Activated naive CD8-positive, alpha-beta T cell (primary cell): ENCODE measurements at regions not wholly inside any gene's neighbourhood (a gene's known extent, or its start where the extent isn't known, plus 50 kb on each side); places are given as distances from the start of the nearest gene placed in this dataset.
"Not testable (repeated sequence)": the region's sequence is repeated elsewhere in the genome, so short reads cannot be mapped to it uniquely, and the experiment has no call there.

ENCODE experiments used
- H3K27ac Mint-ChIP-seq: one replicate; pipeline ENCODE4 v1.8.0; 2021; ENCODE audit warnings: mixed read lengths
- H3K27me3 Mint-ChIP-seq: one replicate; pipeline ENCODE4 v1.8.0; 2021; ENCODE audit warnings: mixed read lengths
- H3K36me3 Mint-ChIP-seq: one replicate; pipeline ENCODE4 v1.8.0; 2021; ENCODE audit warnings: mixed read lengths
- H3K4me1 Mint-ChIP-seq: one replicate; pipeline ENCODE4 v1.8.0; 2021; ENCODE audit warnings: low read depth, mixed read lengths
- H3K4me3 Mint-ChIP-seq: one replicate; pipeline ENCODE4 v1.8.0; 2021; ENCODE audit warnings: mild to moderate bottlenecking, mixed read lengths
- H3K9me3 Mint-ChIP-seq: one replicate; pipeline ENCODE4 v1.8.0; 2021; ENCODE audit warnings: low read depth, mixed read lengths

DNA sequence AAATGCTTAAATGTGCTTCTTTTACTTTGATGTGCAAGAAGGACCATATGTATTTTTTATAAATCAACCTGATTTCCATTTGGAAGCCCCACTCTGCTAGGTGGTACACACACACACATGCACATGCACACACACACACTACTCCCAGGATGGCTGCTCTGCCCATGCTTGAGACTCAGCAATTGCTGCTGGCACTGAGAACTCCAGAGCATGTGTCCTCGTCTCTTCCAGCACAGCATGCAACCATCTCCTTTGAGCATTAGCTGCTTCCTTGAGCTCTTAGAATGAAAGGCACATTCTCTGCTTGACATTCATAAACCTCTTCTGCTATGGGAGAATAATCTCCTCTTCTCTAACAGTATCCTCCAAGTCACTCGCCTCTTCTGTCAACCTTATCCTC lies 115.9 kb downstream of the FEM1C start:
- H3K27me3 Mint-ChIP-seq = peaks cover 1% of the 10 kb centered on the region
- no peak overlapping the region for H3K4me3 Mint-ChIP-seq
- H3K9me3 Mint-ChIP-seq = no peaks in the 10 kb centered on the region
- no peaks in the 10 kb centered on the region for H3K4me1 Mint-ChIP-seq
- no peak overlapping the region for H3K27ac Mint-ChIP-seq
- no peaks in the 10 kb centered on the region for H3K36me3 Mint-ChIP-seq

DNA sequence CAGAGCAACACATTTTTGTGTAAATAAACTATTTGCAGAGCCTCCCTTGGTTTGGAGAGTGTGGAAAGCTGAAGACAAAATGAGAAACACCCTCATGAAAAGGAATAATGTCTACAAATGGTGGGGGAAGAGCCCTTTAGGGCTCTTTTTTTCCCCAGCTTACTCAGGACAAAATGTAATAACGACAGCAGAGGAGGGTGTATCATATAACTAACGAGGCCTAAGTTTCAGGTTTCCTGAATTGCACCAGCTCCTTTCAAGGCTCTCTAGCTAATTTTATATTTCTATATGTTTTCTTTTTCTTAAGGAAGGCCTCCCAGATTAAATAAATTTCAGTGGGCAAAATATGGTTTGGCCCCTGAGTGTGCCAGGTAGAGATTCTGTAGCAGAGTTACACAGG lies 116.3 kb downstream of the FEM1C start:
- H3K27me3 Mint-ChIP-seq = peaks cover 1% of the 10 kb centered on the region
- no peak overlapping the region for H3K27ac Mint-ChIP-seq
- H3K36me3 Mint-ChIP-seq = no peaks in the 10 kb centered on the region
- H3K4me1 Mint-ChIP-seq = no peaks in the 10 kb centered on the region
- H3K9me3 Mint-ChIP-seq = no peaks in the 10 kb centered on the region
- H3K4me3 Mint-ChIP-seq = no peak overlapping the region

- Mint-ChIP-seq H3K4me3 (no peak overlapping the region), H3K9me3 (no peaks in the 10 kb centered on the region), H3K27me3 (peaks cover 4% of the 10 kb centered on the region), H3K36me3 (no peaks in the 10 kb centered on the region), H3K27ac (no peak overlapping the region), H3K4me1 (no peaks in the 10 kb centered on the region)
Observed at GRCh38 chr5:115424446-115424845, 120.1 kb downstream of the FEM1C start.

DNA sequence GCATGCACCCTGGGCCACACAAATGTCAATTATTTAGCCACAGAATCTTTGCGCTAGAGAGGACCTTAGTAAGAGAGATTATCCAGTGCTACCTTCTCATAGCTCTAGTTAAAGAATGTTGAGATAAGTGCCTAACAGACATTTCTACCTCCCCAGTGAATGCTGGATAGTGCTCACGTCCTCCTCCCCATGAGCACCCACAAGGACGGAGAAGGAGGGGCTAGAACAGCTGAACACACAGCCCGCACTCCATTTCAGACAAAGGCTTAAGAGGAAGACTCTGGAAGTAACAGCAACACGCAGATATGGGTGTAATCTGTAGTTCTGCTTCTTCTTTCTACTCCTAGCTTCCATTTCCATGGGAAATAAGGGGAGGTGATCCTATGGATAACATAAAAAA lies 120.5 kb downstream of the FEM1C start:
- no peak overlapping the region for H3K4me3 Mint-ChIP-seq
- H3K4me1 Mint-ChIP-seq = no peaks in the 10 kb centered on the region
- H3K27me3 Mint-ChIP-seq = peaks cover 4% of the 10 kb centered on the region
- no peaks in the 10 kb centered on the region for H3K9me3 Mint-ChIP-seq
- H3K27ac Mint-ChIP-seq = no peak overlapping the region
- no peaks in the 10 kb centered on the region for H3K36me3 Mint-ChIP-seq

DNA sequence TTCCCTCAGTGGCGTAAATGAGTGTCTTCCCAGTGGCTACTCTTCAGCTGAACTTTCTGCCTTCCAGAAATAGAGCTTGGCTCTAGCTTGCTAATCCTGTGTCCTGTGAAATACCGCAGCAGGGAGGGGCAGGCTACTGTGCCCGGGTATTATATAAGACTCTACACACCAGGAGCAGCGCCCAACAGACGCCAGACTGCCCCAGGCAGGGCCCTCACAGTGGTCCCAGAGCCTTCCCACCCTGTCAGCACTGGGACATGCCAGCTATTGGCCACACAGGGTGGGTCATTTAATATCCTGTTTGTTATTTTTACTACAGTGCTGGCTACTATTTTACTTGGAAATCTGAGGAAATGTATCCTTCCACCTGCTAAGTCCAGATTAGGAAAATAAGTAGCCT lies 121.0 kb downstream of the FEM1C start:
- H3K4me1 Mint-ChIP-seq = no peaks in the 10 kb centered on the region
- no peaks in the 10 kb centered on the region for H3K36me3 Mint-ChIP-seq
- peaks cover 8% of the 10 kb centered on the region for H3K27me3 Mint-ChIP-seq
- no peak overlapping the region for H3K27ac Mint-ChIP-seq
- no peaks in the 10 kb centered on the region for H3K9me3 Mint-ChIP-seq
- H3K4me3 Mint-ChIP-seq = no peak overlapping the region

GRCh38 chr5:115423051-115423450 lies 121.5 kb downstream of the FEM1C start:
- Mint-ChIP-seq H3K27ac (no peak overlapping the region), H3K27me3 (peaks cover 8% of the 10 kb centered on the region), H3K4me3 (no peak overlapping the region), H3K4me1 (no peaks in the 10 kb centered on the region), H3K36me3 (no peaks in the 10 kb centered on the region), H3K9me3 (no peaks in the 10 kb centered on the region)

GRCh38 chr5:115420812-115421211 lies 123.8 kb downstream of the FEM1C start:
- not testable (repeated sequence) for H3K4me1 Mint-ChIP-seq, H3K9me3 Mint-ChIP-seq, H3K4me3 Mint-ChIP-seq, H3K27ac Mint-ChIP-seq, H3K27me3 Mint-ChIP-seq, H3K36me3 Mint-ChIP-seq

DNA sequence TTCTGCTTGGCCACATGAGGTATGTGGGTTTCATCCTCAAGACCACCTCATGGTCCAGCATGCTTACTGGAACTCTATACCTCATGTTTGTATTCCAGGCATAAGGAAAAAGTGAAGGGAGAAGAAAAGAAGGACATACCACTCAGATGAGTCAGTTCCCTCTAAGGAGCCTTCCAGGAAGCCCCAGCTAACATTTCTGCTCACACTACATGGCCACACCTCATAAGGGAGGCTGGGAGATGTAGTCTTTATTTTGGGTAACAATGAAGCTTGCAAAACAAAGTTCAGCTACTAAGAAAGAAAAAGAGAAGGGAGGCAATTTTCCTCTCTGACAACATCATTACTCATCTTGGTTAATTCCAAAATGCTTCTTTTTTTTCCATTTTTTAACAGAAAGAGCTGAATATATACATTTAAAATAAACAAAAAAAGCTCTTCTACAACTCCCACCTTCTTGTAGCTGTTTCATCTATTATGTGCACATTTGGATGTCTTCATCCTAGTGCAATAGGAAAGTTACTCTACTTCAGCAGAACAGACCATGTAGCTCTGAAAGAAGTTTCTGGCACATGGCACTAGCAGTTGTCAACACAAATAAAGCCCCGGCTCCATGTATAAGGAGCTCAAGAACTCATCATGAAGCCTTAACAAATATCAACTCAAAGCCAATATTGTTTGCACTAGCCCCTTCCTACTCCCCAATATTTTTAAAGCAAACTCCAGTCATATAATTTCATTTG lies 123.6 kb upstream of the CCDC112 start:
- Mint-ChIP-seq H3K4me3 (no peak overlapping the region), H3K27ac (no peak overlapping the region), H3K36me3 (no peaks in the 10 kb centered on the region), H3K4me1 (no peaks in the 10 kb centered on the region), H3K9me3 (no peaks in the 10 kb centered on the region), H3K27me3 (peaks cover 8% of the 10 kb centered on the region)

- H3K4me3 Mint-ChIP-seq = no peak overlapping the region
Observed at GRCh38 chr5:115418788-115419187, 122.3 kb upstream of the CCDC112 start.

GRCh38 chr5:115417076-115417475 lies 120.6 kb upstream of the CCDC112 start:
- Mint-ChIP-seq H3K36me3 (no peaks in the 10 kb centered on the region), H3K27ac (no peak overlapping the region), H3K27me3 (peaks cover 4% of the 10 kb centered on the region), H3K9me3 (no peaks in the 10 kb centered on the region), H3K4me3 (no peak overlapping the region), H3K4me1 (no peaks in the 10 kb centered on the region)

More at GRCh38 chr5:115418788-115419187, 122.3 kb upstream of the CCDC112 start:
- Mint-ChIP-seq H3K9me3 (no peaks in the 10 kb centered on the region), H3K4me1 (no peaks in the 10 kb centered on the region), H3K27me3 (peaks cover 6% of the 10 kb centered on the region), H3K36me3 (no peaks in the 10 kb centered on the region), H3K27ac (no peak overlapping the region)

DNA sequence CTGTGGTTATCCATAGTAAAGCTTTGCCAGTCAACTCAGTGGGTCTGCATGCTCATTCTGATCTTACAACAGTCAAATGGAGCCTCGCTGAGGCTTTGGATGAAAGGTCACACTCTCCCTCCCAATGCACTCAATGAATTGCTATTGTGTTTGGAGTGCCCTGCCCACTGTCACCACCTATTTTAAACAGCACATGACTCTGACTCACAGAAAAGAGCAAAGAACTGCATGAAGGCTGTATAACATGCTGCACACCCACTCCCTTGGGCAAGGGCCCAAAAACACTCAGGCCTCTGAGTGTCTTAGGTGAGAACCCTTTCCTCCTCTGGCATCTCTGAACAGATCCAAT lies 118.7 kb upstream of the CCDC112 start:
- Mint-ChIP-seq H3K27ac (no peak overlapping the region), H3K27me3 (peaks cover 4% of the 10 kb centered on the region), H3K9me3 (no peaks in the 10 kb centered on the region), H3K36me3 (no peaks in the 10 kb centered on the region), H3K4me1 (no peaks in the 10 kb centered on the region), H3K4me3 (no peak overlapping the region)

DNA sequence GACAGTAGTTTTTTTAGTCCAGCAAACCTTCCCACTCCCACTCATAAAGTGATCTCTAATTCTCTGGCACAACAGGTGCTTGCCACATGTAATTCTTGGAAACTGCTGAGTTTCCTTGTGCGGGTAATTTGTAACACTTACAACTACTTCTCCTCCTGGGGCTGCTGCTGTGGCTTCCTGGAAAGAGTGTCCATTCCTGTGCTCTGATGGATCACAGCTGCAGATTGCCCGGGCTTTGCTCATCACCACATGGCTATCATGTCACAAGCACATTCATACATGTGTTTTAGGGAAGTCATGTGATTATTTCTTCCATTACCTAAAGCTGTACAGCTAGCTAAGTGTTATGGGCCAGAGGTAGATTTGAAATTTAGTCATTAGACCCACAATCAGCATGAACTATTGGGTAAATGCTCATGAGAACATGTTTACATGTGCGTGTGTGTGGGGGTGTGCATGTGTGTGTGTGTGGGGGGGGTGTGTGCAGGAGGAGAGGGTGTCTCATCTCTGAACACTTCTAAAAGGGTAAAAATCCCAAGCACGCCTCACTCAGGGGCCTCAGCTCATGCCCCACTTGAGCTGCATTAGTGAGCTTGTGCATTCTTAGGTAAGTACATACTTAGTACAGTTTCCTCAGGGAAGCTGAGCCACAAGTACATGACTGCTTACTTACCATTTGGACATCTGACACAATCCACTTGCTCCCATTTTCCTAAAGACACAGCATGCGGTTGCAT lies 118.1 kb upstream of the CCDC112 start:
- H3K27me3 Mint-ChIP-seq = peaks cover 4% of the 10 kb centered on the region
- no peaks in the 10 kb centered on the region for H3K9me3 Mint-ChIP-seq
- no peaks in the 10 kb centered on the region for H3K4me1 Mint-ChIP-seq
- no peak overlapping the region for H3K4me3 Mint-ChIP-seq
- H3K27ac Mint-ChIP-seq = no peak overlapping the region
- H3K36me3 Mint-ChIP-seq = no peaks in the 10 kb centered on the region

- Mint-ChIP-seq H3K4me3 (no peak overlapping the region), H3K4me1 (no peaks in the 10 kb centered on the region), H3K9me3 (no peaks in the 10 kb centered on the region), H3K27me3 (peaks cover 3% of the 10 kb centered on the region), H3K27ac (no peak overlapping the region), H3K36me3 (peaks cover 3% of the 10 kb centered on the region)
Observed at GRCh38 chr5:115413651-115414050, 117.2 kb upstream of the CCDC112 start.

DNA sequence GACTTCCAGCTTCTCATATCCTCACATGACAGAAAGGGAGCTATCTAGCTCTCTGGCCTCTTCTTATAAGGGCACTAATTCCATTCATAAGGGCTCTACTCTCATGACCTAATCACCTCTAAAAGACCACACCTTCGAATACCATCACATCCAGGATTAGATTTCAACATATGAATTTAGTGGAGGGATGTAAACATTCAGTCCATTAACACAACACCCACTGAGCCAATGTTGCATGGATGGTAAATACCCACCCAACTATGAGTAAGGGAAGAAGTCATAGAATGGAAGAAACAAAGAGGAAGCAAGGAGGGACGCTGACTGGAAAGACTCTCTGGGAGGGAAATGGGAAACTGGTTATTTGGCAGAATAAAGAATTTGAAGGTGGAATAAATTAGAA lies 112.6 kb upstream of the CCDC112 start:
- Mint-ChIP-seq H3K4me3 (no peak overlapping the region), H3K27me3 (peaks cover 11% of the 10 kb centered on the region), H3K36me3 (peaks cover 3% of the 10 kb centered on the region), H3K4me1 (no peaks in the 10 kb centered on the region), H3K9me3 (no peaks in the 10 kb centered on the region), H3K27ac (no peak overlapping the region)

DNA sequence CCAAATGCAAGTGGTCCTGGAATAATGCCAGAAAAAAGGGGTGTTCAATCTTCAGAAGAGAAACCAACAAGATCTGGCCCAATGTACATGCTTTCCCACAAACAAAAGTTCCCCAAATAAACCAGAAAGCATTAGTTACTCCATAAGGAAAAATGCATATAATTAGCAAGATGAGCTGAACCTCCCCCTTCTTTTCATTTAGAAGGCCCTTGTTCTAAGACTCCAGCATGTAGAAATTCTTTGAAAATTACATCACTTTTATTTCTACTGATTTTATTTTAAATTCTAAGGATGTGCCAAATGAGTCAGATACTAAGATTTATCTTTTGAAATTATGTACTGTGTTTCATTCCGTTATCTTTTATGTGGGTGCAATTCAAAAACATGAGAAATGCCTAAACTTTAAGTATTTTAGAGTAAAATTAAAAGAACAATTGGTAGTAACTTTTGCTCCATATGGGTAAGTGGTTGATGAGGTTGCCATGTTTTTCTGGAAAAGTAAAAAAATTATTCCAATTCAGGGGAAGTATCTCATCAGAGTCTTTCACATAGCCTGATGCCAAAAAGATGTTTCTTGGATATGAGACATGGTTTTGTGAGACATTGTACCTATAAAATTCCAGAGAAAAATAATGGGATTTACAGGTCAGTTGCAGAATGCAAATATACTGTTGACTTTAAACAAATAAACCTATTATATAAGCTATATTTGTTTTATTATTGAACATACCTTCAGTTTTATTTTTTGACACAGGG lies 106.5 kb upstream of the CCDC112 start:
- H3K9me3 Mint-ChIP-seq = peaks cover 8% of the 10 kb centered on the region
- no peak overlapping the region for H3K4me3 Mint-ChIP-seq
- H3K27ac Mint-ChIP-seq = no peak overlapping the region
- H3K27me3 Mint-ChIP-seq = peaks cover 8% of the 10 kb centered on the region
- no peaks in the 10 kb centered on the region for H3K4me1 Mint-ChIP-seq
- no peaks in the 10 kb centered on the region for H3K36me3 Mint-ChIP-seq
